Central memory CD8-positive, alpha-beta T cell (primary cell): ENCODE measurements at regions not wholly inside any gene's neighbourhood (a gene's known extent, or its start where the extent isn't known, plus 50 kb on each side); places are given as distances from the start of the nearest gene placed in this dataset.
"Not testable (repeated sequence)": the region's sequence is repeated elsewhere in the genome, so short reads cannot be mapped to it uniquely, and the experiment has no call there.

Experiments used
- ATAC-seq: fragments of 150-1000 bp; cut with Tn5 transposase; replicated peaks from 2 replicates; pipeline ENCODE4 v1.10.0; 2022; ENCODE audit warnings: mild to moderate bottlenecking, moderate FRiP score, moderate number of reproducible peaks; ENCODE audit not compliant: poor library complexity, severe bottlenecking; ENCODE audit errors: extremely low read depth
- DNase-seq, 2 donors: peaks; one replicate each; pipeline ENCODE4 v3.0.0; 2021; ENCODE audit warnings: low spot score in 2 of 2
- H3K27ac Mint-ChIP-seq: one replicate; pipeline ENCODE4 v1.8.0; 2022; ENCODE audit warnings: low read depth, mild to moderate bottlenecking, moderate library complexity, mixed read lengths
- H3K27me3 Mint-ChIP-seq: one replicate; pipeline ENCODE4 v1.8.0; 2022; ENCODE audit warnings: mixed read lengths
- H3K36me3 Mint-ChIP-seq: one replicate; pipeline ENCODE4 v1.8.0; 2022; ENCODE audit warnings: mild to moderate bottlenecking, moderate library complexity, mixed read lengths; ENCODE audit not compliant: insufficient read depth
- H3K4me1 Mint-ChIP-seq: one replicate; pipeline ENCODE4 v1.8.0; 2022; ENCODE audit warnings: mixed read lengths
- H3K4me3 Mint-ChIP-seq: one replicate; pipeline ENCODE4 v1.8.0; 2022; ENCODE audit warnings: mild to moderate bottlenecking, moderate library complexity, mixed read lengths
- H3K9me3 Mint-ChIP-seq: one replicate; pipeline ENCODE4 v1.8.0; 2022; ENCODE audit warnings: mixed read lengths

- not testable (repeated sequence) for ATAC-seq, DNase-seq, H3K4me3 Mint-ChIP-seq, H3K4me1 Mint-ChIP-seq, H3K36me3 Mint-ChIP-seq, H3K9me3 Mint-ChIP-seq, H3K27ac Mint-ChIP-seq, H3K27me3 Mint-ChIP-seq
Measured at GRCh38 chr11:24185535-24185934, 311.3 kb upstream of the LUZP2 start.

DNA sequence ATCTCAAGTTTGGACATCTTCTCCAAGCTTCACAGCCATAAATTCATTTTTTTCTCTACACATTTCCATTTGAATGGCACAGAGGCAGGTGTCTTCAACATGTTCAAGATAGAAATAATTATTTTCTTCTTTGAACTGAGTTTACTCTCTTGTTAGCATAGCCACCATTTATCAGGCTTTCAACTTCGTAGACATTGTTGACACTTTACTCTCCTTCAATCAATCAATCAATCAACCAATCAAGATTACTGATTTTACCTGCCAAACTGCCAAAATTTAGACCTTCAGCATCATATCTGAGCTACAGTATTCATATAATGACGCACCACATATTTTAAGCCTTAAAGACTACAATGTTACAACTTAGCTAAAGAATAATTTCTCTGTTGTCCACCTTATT, 300.1 kb upstream of the LUZP2 start:
- no peak for ATAC-seq
- no peak overlapping the region for H3K4me3 Mint-ChIP-seq
- H3K27ac Mint-ChIP-seq: no peak overlapping the region
- DNase-seq: no peak
- peaks cover 19% of the 10 kb centered on the region for H3K9me3 Mint-ChIP-seq
- H3K36me3 Mint-ChIP-seq: peaks cover 4% of the 10 kb centered on the region
- H3K4me1 Mint-ChIP-seq: no peaks in the 10 kb centered on the region
- H3K27me3 Mint-ChIP-seq: no peaks in the 10 kb centered on the region

GRCh38 chr11:24198481-24198880, 298.4 kb upstream of the LUZP2 start:
- Mint-ChIP-seq H3K4me3 (no peak overlapping the region), H3K27ac (no peak overlapping the region), H3K36me3 (peaks cover 4% of the 10 kb centered on the region), H3K9me3 (peaks cover 16% of the 10 kb centered on the region), H3K4me1 (no peaks in the 10 kb centered on the region), H3K27me3 (no peaks in the 10 kb centered on the region)
- DNase-seq (no peak), ATAC-seq (no peak)

DNA sequence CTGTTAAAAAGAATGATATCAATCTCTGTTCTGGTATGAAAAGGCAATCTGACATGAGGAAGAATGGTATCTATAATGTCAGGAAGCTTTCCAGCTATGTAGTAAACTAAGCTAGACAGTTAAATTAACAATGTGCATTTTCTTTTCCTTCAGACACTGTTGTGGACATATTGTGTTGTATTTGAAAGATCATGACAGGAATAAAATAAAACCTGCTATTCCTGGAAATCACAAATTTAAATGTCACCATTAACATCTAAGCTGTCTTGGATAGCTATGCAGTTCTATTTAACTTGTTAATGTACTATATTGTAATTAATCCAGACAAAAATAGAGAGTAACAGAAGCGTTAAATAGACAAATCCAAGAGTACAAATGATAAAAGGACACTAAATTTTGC, 297.4 kb upstream of the LUZP2 start:
- peaks cover 4% of the 10 kb centered on the region for H3K36me3 Mint-ChIP-seq
- H3K4me3 Mint-ChIP-seq: no peak overlapping the region
- H3K9me3 Mint-ChIP-seq: peaks cover 16% of the 10 kb centered on the region
- H3K27ac Mint-ChIP-seq: no peak overlapping the region
- ATAC-seq (no peak), DNase-seq (no peak)
- no peaks in the 10 kb centered on the region for H3K4me1 Mint-ChIP-seq
- no peaks in the 10 kb centered on the region for H3K27me3 Mint-ChIP-seq

- no peak overlapping the region for H3K27ac Mint-ChIP-seq
Measured at GRCh38 chr11:24206030-24206429, 290.8 kb upstream of the LUZP2 start.

GRCh38 chr11:24206511-24206910, 290.3 kb upstream of the LUZP2 start:
- Mint-ChIP-seq H3K9me3 (peaks cover 17% of the 10 kb centered on the region), H3K4me1 (no peaks in the 10 kb centered on the region), H3K27ac (no peak overlapping the region), H3K4me3 (no peak overlapping the region), H3K36me3 (no peaks in the 10 kb centered on the region), H3K27me3 (no peaks in the 10 kb centered on the region)
- DNase-seq: no peak
- no peak for ATAC-seq

More at GRCh38 chr11:24206030-24206429, 290.8 kb upstream of the LUZP2 start:
- Mint-ChIP-seq H3K4me3 (no peak overlapping the region), H3K36me3 (no peaks in the 10 kb centered on the region), H3K4me1 (no peaks in the 10 kb centered on the region), H3K27me3 (no peaks in the 10 kb centered on the region), H3K9me3 (peaks cover 12% of the 10 kb centered on the region)
- no peak for DNase-seq
- no peak for ATAC-seq

DNA sequence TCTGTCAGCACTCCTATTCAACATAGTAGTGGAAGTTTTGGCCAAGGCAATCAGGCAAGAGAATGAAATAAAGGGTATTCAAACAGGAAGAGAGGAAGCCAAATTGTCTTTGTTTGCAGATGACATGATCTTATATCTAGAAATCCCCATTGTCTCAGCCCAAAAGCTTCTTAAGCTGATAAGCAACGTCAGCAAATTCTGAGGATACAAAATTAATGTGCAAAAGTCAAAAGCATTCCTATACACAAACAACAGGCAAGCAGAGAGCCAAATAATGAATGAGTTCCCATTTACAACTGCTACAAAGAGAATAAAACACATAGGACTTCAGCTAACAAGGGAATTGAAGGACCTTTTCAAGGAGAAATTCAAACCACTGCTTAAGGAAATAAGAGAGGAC, 280.4 kb upstream of the LUZP2 start:
- DNase-seq: no peak
- H3K27me3 Mint-ChIP-seq: no peaks in the 10 kb centered on the region

GRCh38 chr11:24217319-24217718, 279.5 kb upstream of the LUZP2 start:
- not testable (repeated sequence) for H3K4me3 Mint-ChIP-seq, H3K27ac Mint-ChIP-seq, H3K36me3 Mint-ChIP-seq, H3K27me3 Mint-ChIP-seq, H3K4me1 Mint-ChIP-seq, DNase-seq, ATAC-seq
- H3K9me3 Mint-ChIP-seq: peaks cover 30% of the 10 kb centered on the region

More for the DNA sequence above, 280.4 kb upstream of the LUZP2 start:
- H3K27ac Mint-ChIP-seq: no peak overlapping the region
- no peaks in the 10 kb centered on the region for H3K4me1 Mint-ChIP-seq
- H3K36me3 Mint-ChIP-seq: no peaks in the 10 kb centered on the region
- no peak overlapping the region for H3K4me3 Mint-ChIP-seq
- ATAC-seq: no peak
- peaks cover 32% of the 10 kb centered on the region for H3K9me3 Mint-ChIP-seq

GRCh38 chr11:24225501-24225900, 271.4 kb upstream of the LUZP2 start:
- Mint-ChIP-seq H3K4me3 (no peak overlapping the region), H3K4me1 (no peaks in the 10 kb centered on the region), H3K36me3 (no peaks in the 10 kb centered on the region), H3K9me3 (peaks cover 26% of the 10 kb centered on the region), H3K27me3 (no peaks in the 10 kb centered on the region), H3K27ac (no peak overlapping the region)
- DNase-seq (no peak), ATAC-seq (no peak)

GRCh38 chr11:24226606-24227005, 270.2 kb upstream of the LUZP2 start:
- peaks cover 26% of the 10 kb centered on the region for H3K9me3 Mint-ChIP-seq
- H3K27ac Mint-ChIP-seq: no peak overlapping the region
- no peaks in the 10 kb centered on the region for H3K36me3 Mint-ChIP-seq
- no peak for DNase-seq
- H3K4me3 Mint-ChIP-seq: no peak overlapping the region
- no peaks in the 10 kb centered on the region for H3K27me3 Mint-ChIP-seq
- no peak for ATAC-seq
- no peaks in the 10 kb centered on the region for H3K4me1 Mint-ChIP-seq

DNA sequence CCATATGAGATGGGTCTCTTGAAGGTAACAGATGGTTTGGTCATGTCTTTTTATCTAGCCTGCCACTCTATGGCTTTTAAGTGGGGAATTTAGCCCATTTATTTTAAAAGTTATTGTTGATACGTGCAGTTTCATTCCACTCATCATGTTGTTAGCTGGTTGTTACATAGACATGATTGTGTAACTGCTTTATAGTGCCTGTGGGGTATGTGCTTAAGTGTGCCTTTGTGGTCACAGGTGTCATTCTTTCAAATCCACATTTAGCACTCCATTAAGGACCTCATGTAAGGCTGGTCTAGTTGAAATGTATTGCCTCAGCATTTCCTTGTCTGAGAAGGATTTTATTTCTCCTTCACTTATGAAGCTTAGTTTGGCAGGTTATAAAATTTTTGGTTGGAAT, 263.8 kb upstream of the LUZP2 start:
- DNase-seq: no peak
- no peak overlapping the region for H3K27ac Mint-ChIP-seq
- H3K36me3 Mint-ChIP-seq: no peaks in the 10 kb centered on the region
- ATAC-seq: no peak
- no peaks in the 10 kb centered on the region for H3K27me3 Mint-ChIP-seq
- peaks cover 28% of the 10 kb centered on the region for H3K9me3 Mint-ChIP-seq
- H3K4me3 Mint-ChIP-seq: no peak overlapping the region
- no peaks in the 10 kb centered on the region for H3K4me1 Mint-ChIP-seq

DNA sequence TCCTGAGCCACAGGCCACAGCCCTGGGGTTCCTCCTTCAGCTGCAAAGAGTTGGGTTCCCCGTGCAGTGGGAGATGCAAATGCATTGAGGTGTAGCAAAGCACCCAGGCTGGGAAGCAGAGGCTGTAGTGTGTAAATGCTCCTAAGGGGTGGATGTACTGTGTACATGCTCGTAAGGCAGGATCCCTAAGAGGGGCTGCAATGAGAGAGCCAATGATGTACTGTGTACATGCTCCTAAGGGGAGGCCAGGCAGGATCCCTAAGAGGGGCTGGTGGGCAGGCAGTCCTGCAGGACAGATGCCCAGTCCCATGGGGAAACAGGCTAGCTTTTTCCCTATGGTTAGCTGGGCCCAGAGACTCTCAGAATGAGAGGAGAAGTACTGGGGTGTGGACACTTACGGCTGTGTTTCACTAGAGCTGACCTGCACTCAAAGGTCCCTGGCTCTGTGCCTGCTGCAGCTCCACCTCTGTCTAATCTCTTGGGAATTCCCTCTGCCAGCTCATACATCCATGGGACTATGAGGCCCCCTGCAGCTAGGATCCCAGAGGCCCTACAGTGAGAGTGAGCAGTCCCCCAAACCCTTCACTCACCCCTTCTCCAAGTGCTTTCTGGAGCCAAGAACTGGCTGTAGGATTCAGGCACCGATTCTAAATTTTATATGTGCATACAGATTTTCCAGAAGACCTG, 261.9 kb upstream of the LUZP2 start:
- H3K4me1 Mint-ChIP-seq: no peaks in the 10 kb centered on the region
- peaks cover 25% of the 10 kb centered on the region for H3K9me3 Mint-ChIP-seq
- no peak overlapping the region for H3K27ac Mint-ChIP-seq
- no peaks in the 10 kb centered on the region for H3K36me3 Mint-ChIP-seq
- no peak for ATAC-seq
- no peak overlapping the region for H3K4me3 Mint-ChIP-seq
- DNase-seq: no peak
- H3K27me3 Mint-ChIP-seq: no peaks in the 10 kb centered on the region

- peaks cover 13% of the 10 kb centered on the region for H3K9me3 Mint-ChIP-seq
- ATAC-seq (no peak), DNase-seq (no peak)
- no peaks in the 10 kb centered on the region for H3K4me1 Mint-ChIP-seq
- no peak overlapping the region for H3K27ac Mint-ChIP-seq
- H3K4me3 Mint-ChIP-seq: no peak overlapping the region
- peaks cover 2% of the 10 kb centered on the region for H3K36me3 Mint-ChIP-seq
- no peaks in the 10 kb centered on the region for H3K27me3 Mint-ChIP-seq
Measured at GRCh38 chr11:24238771-24239645, 257.8 kb upstream of the LUZP2 start.
